NOMO-1 treated with dmso at 0.1 percent for 144 hours (cell line): ENCODE measurements at regions not wholly inside any gene's neighbourhood (a gene's known extent, or its start where the extent isn't known, plus 50 kb on each side); places are given as distances from the start of the nearest gene placed in this dataset.

Experiments used
- DNase-seq: peaks from one replicate; lab custom pipeline; 2025; ENCODE audit not compliant: unreplicated experiment; lab: John Stamatoyannopoulos, UW

GRCh38 chrX:130974323-130974722 is 71.3 kb upstream of the ENOX2 start:
- DNase-seq: no peak

GRCh38 chrX:130975947-130976346 is 72.9 kb upstream of the ENOX2 start:
- peak; percentile 2 for DNase-seq

GRCh38 chrX:130981836-130982235 is 76.3 kb upstream of the ARHGAP36 start:
- no peak for DNase-seq

- DNase-seq: no peak
These were observed 73.4 kb upstream of the ARHGAP36 start for GRCh38 chrX:130984782-130985181.

- no peak for DNase-seq
These were observed 70.9 kb upstream of the ARHGAP36 start for GRCh38 chrX:130987241-130987640.

GRCh38 chrX:130990723-130991122 is 67.4 kb upstream of the ARHGAP36 start:
- DNase-seq: no peak

- DNase-seq: peak; percentile 1
These were observed 63.5 kb upstream of the ARHGAP36 start for GRCh38 chrX:130994671-130995070.

GRCh38 chrX:130995439-130995838 is 62.7 kb upstream of the ARHGAP36 start:
- DNase-seq: no peak

- DNase-seq: no peak
These were observed 60.8 kb upstream of the ARHGAP36 start for GRCh38 chrX:130997314-130997713.

- no peak for DNase-seq
These were observed 58.8 kb upstream of the ARHGAP36 start for GRCh38 chrX:130999360-130999759.
